RWPE1 (cell line): ENCODE measurements at regions not wholly inside any gene's neighbourhood (a gene's known extent, or its start where the extent isn't known, plus 50 kb on each side); places are given as distances from the start of the nearest gene placed in this dataset.

Source experiments
- CTCF ChIA-PET: fragments of 350-600 bp; sonication (Branson Sonifier 250); formaldehyde crosslinking; extraction: SDS; loops from one replicate; lab custom pipeline; 2021; lab: Yijun Ruan, JAX
- POLR2A ChIA-PET: fragments of 400-600 bp; formaldehyde crosslinking; extraction: SDS; loops from one replicate; lab custom pipeline; 2020; ENCODE audit warnings: antibody characterized with exemption; ENCODE audit not compliant: low non-redundant PET; lab: Yijun Ruan, JAX
- DNase-seq: peaks from one replicate; pipeline ENCODE4 v3.0.0; 2012; ENCODE audit warnings: low spot score
- H3K27ac ChIP-seq: fragments of 450-650 bp; 2 replicates; pipeline ENCODE4 v1.5.1; 2017
- CTCF ChIP-seq: fragments of 450-650 bp; conservative IDR thresholded peaks from 2 replicates; pipeline ENCODE4 v1.5.1; 2017; ENCODE audit warnings: low read depth, mild to moderate bottlenecking

- CTCF ChIA-PET = no interaction called here
- POLR2A ChIA-PET = no interaction called here
- no peak for DNase-seq
- no peak overlapping the region for H3K27ac ChIP-seq
- TF ChIP-seq CTCF = no peak
These were observed 115.4 kb upstream of the NPHP3 start for GRCh38 chr3:132837615-132838014.

- CTCF ChIA-PET = interaction anchor here (1.4 kb wide), 1 partner anchor 18 kb away, joined by 4 read pairs; no protein-coding TSS in a partner anchor
- TF ChIP-seq CTCF = no peak
- DNase-seq = no peak
- no peak overlapping the region for H3K27ac ChIP-seq
- POLR2A ChIA-PET = no interaction called here
These were observed 112.1 kb upstream of the NPHP3 start for GRCh38 chr3:132834356-132834755.

GRCh38 chr3:132829101-132829500, 106.9 kb upstream of the NPHP3 start:
- ChIA-PET CTCF (interaction anchor here (0.6 kb wide), 1 partner anchor 1213 kb away, joined by 5 read pairs; no protein-coding TSS in a partner anchor), POLR2A (no interaction called here)
- no peak for DNase-seq
- no peak for TF ChIP-seq CTCF
- H3K27ac ChIP-seq = no peak overlapping the region

- DNase-seq = no peak
- CTCF ChIA-PET = interaction anchor here (0.6 kb wide), 1 partner anchor 44 kb away, joined by 3 read pairs; no protein-coding TSS in a partner anchor
- POLR2A ChIA-PET = no interaction called here
- H3K27ac ChIP-seq = no peak overlapping the region
- no peak for TF ChIP-seq CTCF
These were observed 100.6 kb upstream of the NPHP3 start for GRCh38 chr3:132822837-132823236.

GRCh38 chr3:132822266-132822665, 100.1 kb upstream of the NPHP3 start:
- ChIA-PET POLR2A (no interaction called here), CTCF (interaction anchor here (0.6 kb wide), 1 partner anchor 44 kb away, joined by 3 read pairs; no protein-coding TSS in a partner anchor)
- no peak for TF ChIP-seq CTCF
- DNase-seq = no peak
- no peak overlapping the region for H3K27ac ChIP-seq

GRCh38 chr3:132821314-132821713, 99.1 kb upstream of the NPHP3 start:
- H3K27ac ChIP-seq = no peak overlapping the region
- DNase-seq = no peak
- ChIA-PET CTCF (no interaction called here), POLR2A (no interaction called here)
- TF ChIP-seq CTCF = no peak

GRCh38 chr3:132818251-132818650, 96.0 kb upstream of the NPHP3 start:
- POLR2A ChIA-PET = no interaction called here
- TF ChIP-seq CTCF = no peak
- CTCF ChIA-PET = interaction anchor here (0.6 to 0.7 kb wide), 2 partner anchors 127 to 604 kb away, joined by 3 to 4 read pairs; no protein-coding TSS in a partner anchor

More at GRCh38 chr3:132818251-132818650, 96.0 kb upstream of the NPHP3 start:
- no peak for DNase-seq
- no peak overlapping the region for H3K27ac ChIP-seq
